22Rv1 (cell line): ENCODE measurements at regions not wholly inside any gene's neighbourhood (a gene's known extent, or its start where the extent isn't known, plus 50 kb on each side); places are given as distances from the start of the nearest gene placed in this dataset.

ENCODE experiments used
- ZFX ChIP-seq: fragments of 450-650 bp; IDR thresholded peaks from 2 replicates; pipeline ENCODE4 v1.6.1; 2017; ENCODE audit warnings: antibody characterized with exemption, borderline replicate concordance
- TF ChIP-seq, protein P1 (sequence below): fragments of 450-650 bp; IDR thresholded peaks from 2 replicates; pipeline ENCODE4 v1.5.1; 2017; ENCODE audit warnings: mild to moderate bottlenecking

GRCh38 chr3:137205394-137206045 is 247.7 kb downstream of the IL20RB start:
- TF ChIP-seq, protein P1, sequence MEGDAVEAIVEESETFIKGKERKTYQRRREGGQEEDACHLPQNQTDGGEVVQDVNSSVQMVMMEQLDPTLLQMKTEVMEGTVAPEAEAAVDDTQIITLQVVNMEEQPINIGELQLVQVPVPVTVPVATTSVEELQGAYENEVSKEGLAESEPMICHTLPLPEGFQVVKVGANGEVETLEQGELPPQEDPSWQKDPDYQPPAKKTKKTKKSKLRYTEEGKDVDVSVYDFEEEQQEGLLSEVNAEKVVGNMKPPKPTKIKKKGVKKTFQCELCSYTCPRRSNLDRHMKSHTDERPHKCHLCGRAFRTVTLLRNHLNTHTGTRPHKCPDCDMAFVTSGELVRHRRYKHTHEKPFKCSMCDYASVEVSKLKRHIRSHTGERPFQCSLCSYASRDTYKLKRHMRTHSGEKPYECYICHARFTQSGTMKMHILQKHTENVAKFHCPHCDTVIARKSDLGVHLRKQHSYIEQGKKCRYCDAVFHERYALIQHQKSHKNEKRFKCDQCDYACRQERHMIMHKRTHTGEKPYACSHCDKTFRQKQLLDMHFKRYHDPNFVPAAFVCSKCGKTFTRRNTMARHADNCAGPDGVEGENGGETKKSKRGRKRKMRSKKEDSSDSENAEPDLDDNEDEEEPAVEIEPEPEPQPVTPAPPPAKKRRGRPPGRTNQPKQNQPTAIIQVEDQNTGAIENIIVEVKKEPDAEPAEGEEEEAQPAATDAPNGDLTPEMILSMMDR: no peak
- TF ChIP-seq ZFX: no peak
